ENCODE measurements at regions not wholly inside any gene's neighbourhood (a gene's known extent, or its start where the extent isn't known, plus 50 kb on each side); places are given as distances from the start of the nearest gene placed in this dataset.

DNA sequence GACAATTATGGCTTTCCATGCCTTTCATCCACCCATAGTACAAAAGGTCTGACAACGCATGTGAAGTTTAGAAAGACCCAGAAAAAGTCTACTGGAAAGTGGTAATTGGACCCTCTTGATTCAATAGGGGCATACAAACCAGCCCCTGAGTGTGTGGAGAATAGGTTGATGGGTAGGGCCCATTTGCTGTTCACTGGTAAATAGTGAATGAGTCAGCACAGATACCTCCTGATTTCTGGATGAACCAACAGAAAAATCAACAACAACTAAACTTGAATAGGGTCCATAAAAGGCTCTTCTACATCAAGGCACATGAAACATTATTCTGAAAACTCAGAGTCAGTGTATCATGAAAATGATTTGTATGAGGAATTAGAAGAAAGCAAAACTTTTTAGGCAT lies 235.4 kb upstream of the SLC35B3 start:
- DNase-seq: no peak

GRCh38 chr6:8664700-8665099 lies 229.4 kb upstream of the SLC35B3 start:
- no peak for DNase-seq

GRCh38 chr6:8664070-8664469 lies 228.7 kb upstream of the SLC35B3 start:
- no peak for DNase-seq

DNA sequence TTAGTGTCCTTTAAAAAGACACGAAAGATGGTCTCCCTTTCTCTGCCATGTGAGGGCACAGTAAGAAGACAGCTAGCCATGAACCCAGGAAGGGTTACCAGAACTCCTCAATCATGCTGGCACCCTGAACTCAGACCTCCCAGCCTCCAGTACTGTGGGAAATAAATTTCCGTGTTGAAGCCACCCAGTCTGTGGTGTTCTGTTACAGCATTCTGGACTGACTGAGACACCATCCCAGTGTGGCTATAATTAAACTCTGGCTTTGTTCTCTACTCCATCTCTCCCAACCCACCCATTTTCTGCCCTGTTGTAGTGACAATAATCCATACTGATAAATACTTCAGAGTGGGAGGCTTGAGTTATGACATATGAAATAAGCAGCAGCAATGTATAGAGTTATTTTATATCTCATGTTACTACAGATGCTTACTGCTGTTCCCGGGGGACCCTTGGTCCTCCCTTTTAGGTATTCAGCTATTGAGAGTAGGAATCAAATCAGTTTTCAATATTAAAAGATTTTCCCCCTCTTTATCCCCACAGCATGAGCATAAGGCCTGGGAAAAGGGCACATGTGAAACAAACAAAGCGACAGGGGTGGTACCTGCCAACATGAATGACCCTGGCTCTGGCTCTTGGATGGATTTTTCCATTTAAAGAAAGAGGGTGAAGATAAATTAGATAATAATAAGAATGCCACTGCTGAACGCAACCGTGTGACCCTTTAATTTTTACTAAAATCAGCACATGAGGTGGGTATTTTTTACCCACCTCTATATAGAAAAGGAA lies 224.3 kb upstream of the SLC35B3 start:
- no peak for DNase-seq

DNA sequence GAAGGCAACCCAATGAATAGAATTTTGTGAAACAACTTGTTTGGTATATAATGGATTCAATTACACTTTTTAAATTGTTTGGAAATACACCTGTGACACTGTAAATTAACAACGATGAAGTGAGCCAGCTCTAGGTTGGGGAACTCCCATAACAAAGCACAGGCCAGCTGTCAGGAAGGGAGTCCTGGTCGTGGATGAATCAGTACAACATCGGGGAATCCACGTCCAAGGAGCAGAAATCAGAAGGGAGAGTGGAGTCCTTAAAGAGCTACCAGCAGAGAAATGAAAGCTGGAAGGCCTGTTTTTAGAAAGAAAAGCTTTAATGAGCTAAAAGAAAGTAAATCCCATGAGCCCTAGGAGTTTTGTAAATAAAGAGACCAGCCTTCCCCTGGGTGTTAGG lies 223.1 kb upstream of the SLC35B3 start:
- no peak for DNase-seq

- no peak for DNase-seq
Measured at GRCh38 chr6:8657522-8657921, 222.2 kb upstream of the SLC35B3 start.

GRCh38 chr6:8655670-8656454 lies 220.5 kb upstream of the SLC35B3 start:
- DNase-seq: no peak

DNA sequence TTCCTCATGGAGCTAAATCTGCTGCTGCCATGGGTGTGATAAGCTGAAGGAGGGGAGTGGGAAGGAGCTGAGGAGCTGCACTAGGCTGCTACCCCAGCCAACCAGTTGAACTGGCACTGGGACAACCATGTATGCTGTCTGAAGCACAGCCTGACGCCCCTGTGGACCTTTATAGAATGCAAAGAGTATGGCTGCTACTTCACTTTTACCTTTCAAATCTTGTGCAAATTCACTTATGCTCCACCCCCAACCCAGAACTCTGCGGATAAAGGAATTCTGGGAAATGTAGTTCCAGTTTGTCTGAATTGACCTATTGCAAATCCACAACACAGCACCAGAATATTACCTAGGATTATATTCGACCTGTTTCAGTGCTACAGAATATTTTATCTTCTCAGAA lies 217.4 kb upstream of the SLC35B3 start:
- DNase-seq: no peak

GRCh38 chr6:8651998-8652397 lies 216.7 kb upstream of the SLC35B3 start:
- no peak for DNase-seq

DNA sequence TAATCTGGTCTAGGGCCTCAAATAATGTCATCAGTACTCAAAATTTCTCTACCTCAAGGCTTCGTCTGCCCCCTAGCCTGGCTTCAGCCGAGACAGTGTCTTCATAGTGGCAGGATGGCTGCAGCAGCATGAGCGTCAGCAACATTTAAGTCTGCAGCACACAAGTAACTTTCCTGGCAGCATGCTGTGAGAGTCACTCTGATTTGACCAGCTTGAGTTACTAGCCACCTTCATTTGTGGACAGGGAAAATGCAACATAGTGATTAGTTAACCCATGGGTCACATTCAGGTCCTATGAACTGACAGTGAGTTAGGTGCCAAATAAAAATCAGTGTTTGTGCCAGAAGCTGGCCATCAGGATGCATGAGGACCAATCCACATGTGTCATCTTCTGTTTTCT lies 209.9 kb upstream of the SLC35B3 start:
- no peak for DNase-seq

DNA sequence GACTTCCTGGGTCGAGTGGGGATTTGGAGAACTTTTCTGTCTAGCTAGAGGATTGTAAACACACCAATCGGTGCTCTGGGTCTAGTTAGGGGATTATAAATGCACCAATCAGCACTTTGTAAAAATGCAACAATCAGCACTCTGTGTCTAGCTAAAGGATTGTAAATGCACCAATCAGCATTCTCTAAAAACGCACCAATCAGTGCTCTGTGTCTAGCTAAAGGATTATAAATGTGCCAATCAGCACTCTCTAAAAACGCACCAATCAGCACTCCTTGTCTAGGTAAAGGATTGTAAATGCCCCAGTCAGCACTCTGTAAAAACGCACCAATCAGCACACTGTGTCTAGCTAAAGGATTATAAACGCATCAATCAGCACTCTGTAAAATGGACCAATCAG lies 209.0 kb upstream of the SLC35B3 start:
- no peak for DNase-seq

DNA sequence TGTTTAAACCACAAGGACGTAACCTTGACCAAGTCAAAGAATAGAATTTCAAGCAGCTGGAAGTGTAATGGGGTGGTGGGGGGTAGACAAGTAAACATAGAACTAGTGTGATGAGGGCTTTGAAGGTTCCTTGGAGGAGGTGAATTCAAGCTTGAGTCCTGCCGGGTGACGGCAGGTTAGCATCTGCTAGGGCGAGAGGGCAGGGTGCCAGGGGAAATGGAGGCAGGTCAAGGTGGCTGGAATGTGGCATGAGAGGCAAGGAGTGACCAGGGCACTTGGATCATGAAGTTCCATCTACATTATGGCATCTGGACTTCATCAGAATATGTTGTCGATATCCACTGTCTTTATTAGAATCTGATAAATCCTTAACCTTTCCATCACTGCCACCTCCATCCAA lies 207.5 kb upstream of the SLC35B3 start:
- no peak for DNase-seq

DNA sequence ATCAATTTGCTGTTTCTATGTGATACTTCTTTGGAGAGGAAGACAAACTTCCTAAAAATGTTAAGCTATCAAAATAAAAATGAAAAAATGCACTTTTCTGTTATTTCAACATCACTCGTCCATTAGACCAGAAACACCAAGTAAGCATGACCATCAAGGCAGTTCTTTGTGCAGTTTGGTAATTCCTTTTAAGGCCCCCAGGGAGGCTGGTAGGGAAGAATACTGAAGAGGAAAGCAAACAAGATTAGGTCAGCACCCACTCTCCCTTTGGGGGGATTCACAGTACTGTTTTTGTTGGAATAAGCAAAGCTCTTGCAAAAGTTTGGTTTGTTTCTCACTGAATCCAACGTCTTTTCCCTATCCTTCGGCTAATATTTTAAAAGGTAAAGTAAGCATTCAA lies 206.8 kb upstream of the SLC35B3 start:
- no peak for DNase-seq

- no peak for DNase-seq
Measured at GRCh38 chr6:8639928-8640649, 204.7 kb upstream of the SLC35B3 start.

DNA sequence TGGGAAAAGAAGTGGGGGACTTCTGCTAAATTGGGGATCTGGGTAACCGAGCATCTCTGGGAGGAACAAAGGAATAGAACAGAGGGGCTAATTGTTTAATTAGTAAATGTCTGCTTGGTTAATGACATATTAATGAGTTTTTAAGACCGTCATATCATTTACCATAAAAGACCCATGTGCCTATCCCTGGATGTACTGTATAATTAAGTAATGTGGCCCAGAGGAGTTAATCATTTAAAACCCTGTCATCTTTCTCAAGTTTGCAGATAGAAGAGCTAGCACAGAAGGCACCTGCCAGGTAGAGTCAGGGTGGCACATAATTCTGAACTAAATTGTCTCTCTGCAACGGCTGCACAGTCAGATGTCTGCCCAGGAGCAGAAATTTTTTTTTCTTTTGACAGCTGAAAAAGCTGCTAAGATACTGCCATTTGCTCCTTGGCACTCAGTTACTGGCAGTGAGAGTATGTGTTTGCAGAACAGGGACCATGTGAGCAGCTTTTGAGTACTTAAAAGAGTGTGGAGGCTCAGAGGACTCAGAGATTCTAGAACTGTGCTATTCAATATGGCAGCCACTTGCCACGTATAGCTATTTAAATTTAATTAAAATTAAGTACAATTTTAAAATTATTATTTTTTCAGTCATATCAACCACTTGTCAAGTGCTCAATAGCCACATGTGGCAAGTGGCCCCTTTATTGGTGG lies 202.7 kb upstream of the SLC35B3 start:
- DNase-seq: no peak

- no peak for DNase-seq
Measured at GRCh38 chr6:8633762-8634161, 198.4 kb upstream of the SLC35B3 start.

DNA sequence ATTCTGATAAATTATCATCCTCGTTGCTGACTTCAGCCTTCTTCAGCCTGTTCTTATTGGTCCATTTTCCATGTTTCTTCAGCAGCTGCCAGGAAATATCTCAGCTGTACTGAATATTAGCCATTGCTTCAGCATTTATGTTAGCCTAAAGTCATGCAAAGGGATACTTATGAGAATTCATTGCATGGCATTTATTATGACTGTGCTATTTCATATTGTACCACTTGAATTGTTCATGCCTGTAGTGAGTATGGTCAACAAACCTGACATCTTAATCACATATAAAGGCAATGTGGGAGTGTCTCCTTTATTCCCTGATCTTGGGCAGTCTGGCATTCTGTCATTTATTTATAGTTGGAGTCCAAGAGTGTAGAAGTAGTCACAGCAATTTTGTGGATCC lies 193.4 kb upstream of the SLC35B3 start:
- DNase-seq: no peak

GRCh38 chr6:8628063-8628462 lies 192.7 kb upstream of the SLC35B3 start:
- no peak for DNase-seq

DNA sequence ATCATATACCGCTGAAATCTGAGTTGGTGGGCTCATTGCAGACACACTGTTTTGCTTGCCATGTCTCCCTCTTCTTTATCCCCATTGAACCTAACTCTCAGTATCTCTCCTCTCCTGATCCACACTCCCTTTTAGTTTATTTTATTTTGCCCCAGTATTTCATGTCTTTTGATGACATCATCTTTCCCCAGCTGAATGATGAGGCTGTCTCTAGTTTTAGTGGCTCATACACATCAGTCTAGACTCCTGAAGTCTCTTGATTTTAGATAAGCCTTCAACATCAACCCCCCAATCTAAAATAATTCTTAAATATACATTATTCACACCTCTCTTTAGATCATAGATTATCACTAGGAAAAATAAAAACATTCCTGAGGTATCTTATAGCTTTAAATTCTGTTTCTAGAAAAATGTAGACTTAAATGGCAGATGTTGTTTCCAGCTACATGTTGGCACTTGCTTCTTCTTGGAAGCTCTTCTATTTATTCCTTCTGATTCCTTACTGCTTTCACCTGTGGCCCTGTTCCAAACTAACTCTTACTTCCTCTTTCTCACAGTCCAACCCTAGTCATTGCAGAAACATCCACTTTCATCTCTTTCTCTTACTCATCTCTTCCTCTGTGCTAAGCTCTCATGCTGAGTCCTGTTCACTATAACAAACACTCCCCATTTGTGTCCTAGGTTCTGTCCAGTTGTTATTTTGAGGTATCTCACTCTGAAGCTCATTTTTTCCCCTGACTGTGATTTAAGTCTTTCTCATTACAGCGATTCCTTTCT lies 191.9 kb upstream of the SLC35B3 start:
- DNase-seq: no peak

- no peak for DNase-seq
Measured at GRCh38 chr6:8624665-8625064, 189.3 kb upstream of the SLC35B3 start.

GRCh38 chr6:8623441-8623840 lies 188.1 kb upstream of the SLC35B3 start:
- DNase-seq: no peak

GRCh38 chr6:8619853-8620252 lies 184.5 kb upstream of the SLC35B3 start:
- DNase-seq: no peak
